ENCODE measurements at regions not wholly inside any gene's neighbourhood (a gene's known extent, or its start where the extent isn't known, plus 50 kb on each side); places are given as distances from the start of the nearest gene placed in this dataset.
"Not testable (repeated sequence)": the region's sequence is repeated elsewhere in the genome, so short reads cannot be mapped to it uniquely, and the experiment has no call there.

- peak; percentile 31 for DNase-seq
Measured at GRCh38 chr18:15315301-15315700, 567.3 kb downstream of the ANKRD30B start.

GRCh38 chr18:15318655-15319054 lies 570.7 kb downstream of the ANKRD30B start:
- not testable (repeated sequence) for DNase-seq

GRCh38 chr18:15329713-15330112 lies 581.7 kb downstream of the ANKRD30B start:
- not testable (repeated sequence) for DNase-seq

GRCh38 chr18:15330149-15330548 lies 582.2 kb downstream of the ANKRD30B start:
- DNase-seq = not testable (repeated sequence)

- DNase-seq = not testable (repeated sequence)
Measured at GRCh38 chr18:15330600-15330999, 582.6 kb downstream of the ANKRD30B start.

GRCh38 chr18:15375671-15376070 lies 627.7 kb downstream of the ANKRD30B start:
- DNase-seq = not testable (repeated sequence)

GRCh38 chr18:15407874-15408273 lies 659.9 kb downstream of the ANKRD30B start:
- DNase-seq = not testable (repeated sequence)

Measured in DMS53 (cell line).